GM12872 (cell line): ENCODE measurements at regions not wholly inside any gene's neighbourhood (a gene's known extent, or its start where the extent isn't known, plus 50 kb on each side); places are given as distances from the start of the nearest gene placed in this dataset.

Experiments used
- TF ChIP-seq, protein P1 (sequence below): IDR thresholded peaks from 3 replicates; pipeline ENCODE4 v1.5.1; 2011; ENCODE audit warnings: low read depth, mild to moderate bottlenecking, low read length, moderate library complexity; ENCODE audit not compliant: insufficient read depth

GRCh38 chr4:130851107-130851506, 1755.2 kb downstream of the C4orf33 start:
- TF ChIP-seq, protein P1, sequence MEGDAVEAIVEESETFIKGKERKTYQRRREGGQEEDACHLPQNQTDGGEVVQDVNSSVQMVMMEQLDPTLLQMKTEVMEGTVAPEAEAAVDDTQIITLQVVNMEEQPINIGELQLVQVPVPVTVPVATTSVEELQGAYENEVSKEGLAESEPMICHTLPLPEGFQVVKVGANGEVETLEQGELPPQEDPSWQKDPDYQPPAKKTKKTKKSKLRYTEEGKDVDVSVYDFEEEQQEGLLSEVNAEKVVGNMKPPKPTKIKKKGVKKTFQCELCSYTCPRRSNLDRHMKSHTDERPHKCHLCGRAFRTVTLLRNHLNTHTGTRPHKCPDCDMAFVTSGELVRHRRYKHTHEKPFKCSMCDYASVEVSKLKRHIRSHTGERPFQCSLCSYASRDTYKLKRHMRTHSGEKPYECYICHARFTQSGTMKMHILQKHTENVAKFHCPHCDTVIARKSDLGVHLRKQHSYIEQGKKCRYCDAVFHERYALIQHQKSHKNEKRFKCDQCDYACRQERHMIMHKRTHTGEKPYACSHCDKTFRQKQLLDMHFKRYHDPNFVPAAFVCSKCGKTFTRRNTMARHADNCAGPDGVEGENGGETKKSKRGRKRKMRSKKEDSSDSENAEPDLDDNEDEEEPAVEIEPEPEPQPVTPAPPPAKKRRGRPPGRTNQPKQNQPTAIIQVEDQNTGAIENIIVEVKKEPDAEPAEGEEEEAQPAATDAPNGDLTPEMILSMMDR, result no peak

DNA sequence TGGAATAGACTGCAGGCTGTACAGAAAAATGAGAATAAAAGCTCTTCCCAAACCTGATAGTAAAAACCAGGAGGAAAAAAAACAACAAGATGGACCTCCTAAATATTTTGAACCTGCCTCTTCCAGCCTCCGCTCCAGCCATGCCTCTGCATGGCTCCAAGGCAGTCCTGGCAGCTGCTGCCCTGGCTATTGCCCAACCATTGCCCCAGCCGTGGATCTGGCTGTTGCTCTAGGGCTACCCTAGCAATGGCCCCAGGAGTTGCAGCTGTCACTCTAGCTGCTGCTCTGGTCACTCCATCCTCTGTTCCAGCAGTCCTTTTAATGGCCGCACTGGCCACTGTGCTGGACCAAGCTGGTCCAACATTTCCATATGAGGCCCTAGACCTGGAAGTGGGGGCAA, 1756.0 kb downstream of the C4orf33 start:
- TF ChIP-seq, protein P1, result no peak

DNA sequence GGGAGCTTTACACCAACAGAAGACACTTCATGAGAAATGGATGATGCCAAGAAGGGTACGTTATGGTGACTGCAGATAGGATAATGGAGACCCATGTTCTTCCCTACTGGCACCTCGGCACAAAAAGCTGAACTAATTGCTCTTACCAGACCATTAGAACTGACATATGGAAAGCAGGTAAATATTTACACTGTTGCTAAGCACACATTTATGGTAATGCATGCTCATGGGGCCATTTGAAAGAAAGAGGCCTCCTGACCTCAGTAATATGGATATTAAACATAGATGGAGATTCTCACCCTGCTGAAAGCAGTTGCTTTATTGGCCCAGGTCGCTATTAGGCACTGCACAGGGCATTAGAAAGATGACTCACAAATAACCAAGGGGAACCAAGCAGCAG, 1759.6 kb downstream of the C4orf33 start:
- TF ChIP-seq, protein P1, result no peak

- TF ChIP-seq, protein P1, result no peak
These were observed 1764.0 kb downstream of the C4orf33 start for GRCh38 chr4:130859991-130860390.

DNA sequence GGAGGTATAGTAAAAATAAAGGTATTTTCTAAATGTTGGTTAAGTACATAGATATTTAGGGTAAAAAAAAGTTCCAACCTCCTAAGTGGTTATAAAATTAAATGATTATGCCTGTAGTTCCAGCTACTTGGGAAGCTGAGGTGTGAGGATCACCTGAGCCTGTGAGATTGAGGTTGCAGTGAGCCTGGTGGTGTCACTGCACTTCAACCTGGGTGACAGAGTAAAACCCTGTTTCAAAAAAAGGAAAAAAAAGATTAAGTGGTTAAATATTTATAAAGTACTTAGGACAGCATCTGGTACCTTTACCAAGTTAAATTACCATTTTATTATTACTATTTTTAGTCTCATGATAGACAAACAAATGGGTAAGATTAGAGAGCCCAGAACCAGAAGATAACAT, 1801.0 kb downstream of the C4orf33 start:
- TF ChIP-seq, protein P1, result no peak

GRCh38 chr4:130901321-130901720, 1805.4 kb downstream of the C4orf33 start:
- TF ChIP-seq, protein P1, result no peak

DNA sequence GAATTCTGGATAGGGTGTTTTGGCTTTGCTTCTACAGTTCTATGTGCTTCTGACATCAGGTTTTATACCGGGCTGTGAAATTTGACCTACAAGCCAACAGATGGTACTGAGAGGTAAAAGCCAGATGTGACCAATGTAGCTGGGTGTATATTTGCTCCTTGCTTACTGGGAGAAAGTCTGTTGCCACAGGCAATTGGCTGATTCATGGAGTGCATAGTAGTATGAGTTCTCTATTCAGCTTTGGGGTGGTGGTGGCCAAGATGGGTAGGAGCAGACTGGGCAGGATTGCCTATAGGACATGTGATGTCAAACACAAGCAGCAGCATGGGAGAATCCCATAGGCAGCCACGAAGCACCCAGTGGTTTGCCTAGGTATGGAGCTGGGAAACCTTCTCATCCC, 1827.0 kb downstream of the C4orf33 start:
- TF ChIP-seq, protein P1, result no peak

GRCh38 chr4:130955520-130955919, 1859.6 kb downstream of the C4orf33 start:
- TF ChIP-seq, protein P1, result no peak
